ENCODE measurements at regions not wholly inside any gene's neighbourhood (a gene's known extent, or its start where the extent isn't known, plus 50 kb on each side); places are given as distances from the start of the nearest gene placed in this dataset.

DNA sequence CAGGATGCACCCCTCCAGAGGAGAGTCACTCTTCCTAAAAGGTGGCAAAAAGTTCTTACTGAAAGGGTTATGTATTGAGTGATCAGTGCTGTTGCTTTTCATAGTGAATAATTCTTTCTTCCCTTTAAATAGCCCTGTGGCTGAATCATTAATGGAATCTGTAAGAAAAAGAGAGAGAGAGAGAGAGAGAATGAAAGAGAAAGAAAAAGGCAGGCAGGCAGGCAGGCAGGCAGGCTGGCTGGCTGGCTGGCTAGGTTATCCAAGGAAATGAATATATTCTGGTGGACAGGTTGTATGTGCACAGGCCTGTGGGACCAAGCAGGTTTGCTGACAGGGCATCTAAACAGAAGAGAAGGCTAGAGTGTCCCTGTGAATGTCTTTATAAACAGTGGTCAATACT is 100.5 kb downstream of the DLEU7 start:
- Histone ChIP-seq H3K9me3 (ENCODE audit: low read depth) (no peaks in the 10 kb centered on the region), H3K9me2 (replicated peaks; ENCODE audit: insufficient read depth) (no peaks in the 10 kb centered on the region), H3K27ac (no peak overlapping the region), H3K4me2 (no peak overlapping the region), H3K4me1 (ENCODE audit: insufficient read depth) (no peaks in the 10 kb centered on the region), H3K79me2 (no peaks in the 10 kb centered on the region), H3K36me3 (replicated peaks; ENCODE audit: insufficient read depth, low read depth) (no peaks in the 10 kb centered on the region), H4K20me1 (ENCODE audit: insufficient read depth, poor library complexity, severe bottlenecking) (no peaks in the 10 kb centered on the region), H2AFZ (no peak overlapping the region), H3K4me3 (no peak overlapping the region), H3K27me3 (no peaks in the 10 kb centered on the region)
- DNase-seq (ENCODE audit: low spot score) = no peak
- TF ChIP-seq, protein P1, sequence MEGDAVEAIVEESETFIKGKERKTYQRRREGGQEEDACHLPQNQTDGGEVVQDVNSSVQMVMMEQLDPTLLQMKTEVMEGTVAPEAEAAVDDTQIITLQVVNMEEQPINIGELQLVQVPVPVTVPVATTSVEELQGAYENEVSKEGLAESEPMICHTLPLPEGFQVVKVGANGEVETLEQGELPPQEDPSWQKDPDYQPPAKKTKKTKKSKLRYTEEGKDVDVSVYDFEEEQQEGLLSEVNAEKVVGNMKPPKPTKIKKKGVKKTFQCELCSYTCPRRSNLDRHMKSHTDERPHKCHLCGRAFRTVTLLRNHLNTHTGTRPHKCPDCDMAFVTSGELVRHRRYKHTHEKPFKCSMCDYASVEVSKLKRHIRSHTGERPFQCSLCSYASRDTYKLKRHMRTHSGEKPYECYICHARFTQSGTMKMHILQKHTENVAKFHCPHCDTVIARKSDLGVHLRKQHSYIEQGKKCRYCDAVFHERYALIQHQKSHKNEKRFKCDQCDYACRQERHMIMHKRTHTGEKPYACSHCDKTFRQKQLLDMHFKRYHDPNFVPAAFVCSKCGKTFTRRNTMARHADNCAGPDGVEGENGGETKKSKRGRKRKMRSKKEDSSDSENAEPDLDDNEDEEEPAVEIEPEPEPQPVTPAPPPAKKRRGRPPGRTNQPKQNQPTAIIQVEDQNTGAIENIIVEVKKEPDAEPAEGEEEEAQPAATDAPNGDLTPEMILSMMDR (IDR thresholded peaks at IDR 0.05; ENCODE audit: poor library complexity) = no peak
- TF ChIP-seq EZH2phosphoT487 (IDR thresholded peaks at IDR 0.05; ENCODE audit: low read depth, severe bottlenecking, unreplicated experiment) (no peak), EZH2 (IDR thresholded peaks at IDR 0.05; ENCODE audit: borderline replicate concordance) (no peak)

DNA sequence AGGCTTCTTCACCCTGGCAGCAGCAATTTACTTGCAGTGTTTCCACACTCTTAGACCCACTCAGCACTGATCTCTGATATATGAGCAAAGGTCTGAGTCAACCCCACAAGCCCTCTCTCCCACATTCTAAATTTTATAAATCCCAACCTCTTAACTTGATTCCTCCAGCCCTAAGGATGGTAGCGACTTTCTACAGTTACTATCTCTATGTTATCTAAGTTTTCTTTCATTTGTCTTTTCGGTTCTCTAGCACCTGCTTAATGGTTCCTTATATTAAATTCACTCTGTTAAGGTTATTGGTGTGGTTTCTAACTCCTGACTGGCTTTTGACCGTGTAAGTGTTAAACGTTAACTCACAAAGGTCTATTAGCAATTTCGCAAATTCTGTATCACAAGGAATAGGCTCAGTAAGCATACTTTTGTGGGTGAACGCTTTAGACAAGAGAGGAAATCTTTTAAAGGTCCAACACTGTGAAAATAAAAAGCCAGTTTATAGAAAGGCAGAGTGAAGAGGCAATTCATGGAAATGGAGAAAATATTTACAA is 99.3 kb downstream of the DLEU7 start:
- Histone ChIP-seq H3K27ac (no peak overlapping the region), H3K4me2 (no peak overlapping the region), H3K9me2 (replicated peaks; ENCODE audit: insufficient read depth) (no peaks in the 10 kb centered on the region), H2AFZ (no peak overlapping the region), H4K20me1 (ENCODE audit: insufficient read depth, poor library complexity, severe bottlenecking) (no peaks in the 10 kb centered on the region), H3K4me1 (ENCODE audit: insufficient read depth) (no peaks in the 10 kb centered on the region), H3K36me3 (replicated peaks; ENCODE audit: insufficient read depth, low read depth) (no peaks in the 10 kb centered on the region), H3K4me3 (no peak overlapping the region), H3K9me3 (ENCODE audit: low read depth) (no peaks in the 10 kb centered on the region), H3K27me3 (no peaks in the 10 kb centered on the region), H3K79me2 (no peaks in the 10 kb centered on the region)
- DNase-seq (ENCODE audit: low spot score) = no peak
- 76% methylated on average over 6 of the region's 6 CpGs for WGBS (ENCODE audit: low lambda C conversion rate, missing lambda C conversion rate)
- TF ChIP-seq EZH2 (IDR thresholded peaks at IDR 0.05; ENCODE audit: borderline replicate concordance) (no peak), EZH2phosphoT487 (IDR thresholded peaks at IDR 0.05; ENCODE audit: low read depth, severe bottlenecking, unreplicated experiment) (no peak)
- TF ChIP-seq, protein P1 (IDR thresholded peaks at IDR 0.05; ENCODE audit: poor library complexity) = no peak

DNA sequence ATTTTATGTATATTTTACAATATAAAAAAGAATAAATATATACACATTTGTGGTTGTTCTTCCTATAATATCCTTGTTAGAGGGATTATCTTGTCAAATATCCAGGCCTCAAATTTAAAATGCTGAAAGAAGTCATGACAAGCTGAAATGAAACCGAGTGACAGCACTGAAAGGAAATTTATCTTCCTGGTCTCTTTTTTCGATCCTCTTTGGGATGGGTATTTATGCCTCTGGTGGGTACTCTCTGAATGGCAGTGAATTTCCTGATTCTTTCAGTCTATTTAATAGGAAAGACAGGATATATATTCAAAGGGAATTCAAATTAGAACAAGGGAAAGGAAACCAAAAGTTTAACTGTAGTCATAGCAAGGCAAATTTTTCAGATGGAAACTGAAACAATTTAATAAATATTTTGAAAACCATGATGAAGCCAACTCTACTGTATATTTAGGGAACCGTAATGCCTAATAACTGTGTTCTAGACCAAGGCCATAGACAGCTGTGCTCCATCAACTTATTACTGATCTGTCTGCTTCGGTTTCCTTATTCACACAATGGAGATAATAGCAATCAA is 97.9 kb downstream of the DLEU7 start:
- no peaks in the 10 kb centered on the region for H3K9me2 ChIP-seq (replicated peaks; ENCODE audit: insufficient read depth)
- H3K9me3 ChIP-seq (ENCODE audit: low read depth) = no peaks in the 10 kb centered on the region
- H3K4me3 ChIP-seq = no peak overlapping the region
- 84% methylated on average over 4 of the region's 4 CpGs for WGBS (ENCODE audit: low lambda C conversion rate, missing lambda C conversion rate)
- no peak for DNase-seq (ENCODE audit: low spot score)
- no peaks in the 10 kb centered on the region for H3K4me1 ChIP-seq (ENCODE audit: insufficient read depth)
- H2AFZ ChIP-seq = no peak overlapping the region
- no peaks in the 10 kb centered on the region for H4K20me1 ChIP-seq (ENCODE audit: insufficient read depth, poor library complexity, severe bottlenecking)
- no peak overlapping the region for H3K27ac ChIP-seq
- TF ChIP-seq EZH2phosphoT487 (IDR thresholded peaks at IDR 0.05; ENCODE audit: low read depth, severe bottlenecking, unreplicated experiment) = no peak
- TF ChIP-seq, protein P1 (IDR thresholded peaks at IDR 0.05; ENCODE audit: poor library complexity) = no peak
- no peak for TF ChIP-seq EZH2 (IDR thresholded peaks at IDR 0.05; ENCODE audit: borderline replicate concordance)
- H3K4me2 ChIP-seq = no peak overlapping the region
- H3K36me3 ChIP-seq (replicated peaks; ENCODE audit: insufficient read depth, low read depth) = no peaks in the 10 kb centered on the region
- no peaks in the 10 kb centered on the region for H3K79me2 ChIP-seq
- no peaks in the 10 kb centered on the region for H3K27me3 ChIP-seq

Data from hepatocyte (in vitro differentiated cells).